GM19351 (cell line): ENCODE measurements at regions not wholly inside any gene's neighbourhood (a gene's known extent, or its start where the extent isn't known, plus 50 kb on each side); places are given as distances from the start of the nearest gene placed in this dataset.

ENCODE experiments used
- ATAC-seq: cut with Tn5 transposase; IDR thresholded peaks from one replicate; pipeline ENCODE4 v1.9.1; 2021; ENCODE audit warnings: mild to moderate bottlenecking, moderate library complexity; ENCODE audit not compliant: unreplicated experiment

GRCh38 chr17:77439189-77440018, 298.6 kb downstream of the SEC14L1 start:
- no peak for ATAC-seq

- no peak for ATAC-seq
Observed at GRCh38 chr17:77440560-77440981, 299.8 kb downstream of the SEC14L1 start.

- ATAC-seq = peak; percentile 43
Observed at GRCh38 chr17:77441130-77441920, 300.6 kb downstream of the SEC14L1 start.

DNA sequence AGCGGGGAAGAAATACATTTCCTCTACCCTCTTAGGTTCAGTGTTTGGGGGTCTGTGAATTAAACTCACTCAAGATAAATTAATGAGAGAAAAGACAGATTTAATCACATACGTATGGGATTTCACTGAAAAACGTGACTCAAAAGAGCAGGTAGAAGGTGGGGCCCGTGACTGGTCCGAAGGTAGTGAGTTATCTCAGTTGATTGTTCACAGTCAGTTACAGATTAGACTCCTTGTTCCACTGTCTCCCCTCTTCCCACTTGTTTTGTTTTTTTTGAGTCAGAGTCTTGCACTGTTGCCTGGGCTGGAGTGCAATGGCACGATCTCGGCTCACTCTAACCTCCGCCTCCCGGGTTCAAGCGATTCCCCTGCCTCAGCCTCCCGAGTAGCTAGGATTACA, 301.2 kb downstream of the SEC14L1 start:
- ATAC-seq = no peak

GRCh38 chr17:77442976-77443747, 302.4 kb downstream of the SEC14L1 start:
- ATAC-seq = no peak

GRCh38 chr17:77443748-77444260, 303.0 kb downstream of the SEC14L1 start:
- ATAC-seq = no peak

GRCh38 chr17:77444628-77444983, 303.8 kb downstream of the SEC14L1 start:
- ATAC-seq = no peak

DNA sequence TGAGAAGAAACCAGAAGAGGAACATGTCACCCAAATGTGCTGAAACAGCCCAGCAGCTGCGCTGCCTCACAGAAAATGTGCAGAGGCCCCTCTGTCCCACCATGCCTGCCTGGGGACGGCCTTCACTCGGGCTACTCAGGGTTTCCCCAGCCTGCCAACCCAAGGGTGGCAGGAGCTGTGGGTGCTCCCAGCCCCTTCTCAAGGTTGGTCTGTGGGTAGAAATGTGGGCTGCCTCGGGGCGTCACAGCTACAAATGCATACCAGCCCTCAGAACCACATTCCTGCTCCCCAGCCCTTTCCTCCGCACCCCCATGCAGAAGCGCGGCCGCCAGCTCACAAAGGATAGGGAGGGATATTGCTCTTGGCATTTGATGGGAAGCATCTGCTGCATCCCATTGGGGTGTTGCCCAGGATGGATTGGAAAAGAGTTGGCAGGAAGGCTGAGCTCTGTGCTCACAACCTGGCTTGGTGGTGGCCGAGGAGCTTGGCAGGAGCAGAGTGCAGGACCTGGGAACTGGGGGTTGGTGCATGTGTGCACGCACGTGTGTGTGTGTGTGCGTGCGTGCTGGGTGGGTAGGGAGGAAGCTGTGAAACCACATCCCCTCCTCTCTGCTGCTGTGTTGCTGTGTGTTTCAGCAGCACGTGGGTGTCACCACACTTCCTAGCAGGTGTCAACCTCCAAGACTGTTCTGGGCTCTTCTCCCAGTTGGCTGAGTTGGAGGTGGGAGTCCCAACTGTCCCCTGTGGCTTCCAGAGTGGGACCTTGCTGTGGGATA, 304.4 kb downstream of the SEC14L1 start:
- peak; percentile 49 for ATAC-seq

GRCh38 chr17:77445760-77446532, 305.2 kb downstream of the SEC14L1 start:
- no peak for ATAC-seq

DNA sequence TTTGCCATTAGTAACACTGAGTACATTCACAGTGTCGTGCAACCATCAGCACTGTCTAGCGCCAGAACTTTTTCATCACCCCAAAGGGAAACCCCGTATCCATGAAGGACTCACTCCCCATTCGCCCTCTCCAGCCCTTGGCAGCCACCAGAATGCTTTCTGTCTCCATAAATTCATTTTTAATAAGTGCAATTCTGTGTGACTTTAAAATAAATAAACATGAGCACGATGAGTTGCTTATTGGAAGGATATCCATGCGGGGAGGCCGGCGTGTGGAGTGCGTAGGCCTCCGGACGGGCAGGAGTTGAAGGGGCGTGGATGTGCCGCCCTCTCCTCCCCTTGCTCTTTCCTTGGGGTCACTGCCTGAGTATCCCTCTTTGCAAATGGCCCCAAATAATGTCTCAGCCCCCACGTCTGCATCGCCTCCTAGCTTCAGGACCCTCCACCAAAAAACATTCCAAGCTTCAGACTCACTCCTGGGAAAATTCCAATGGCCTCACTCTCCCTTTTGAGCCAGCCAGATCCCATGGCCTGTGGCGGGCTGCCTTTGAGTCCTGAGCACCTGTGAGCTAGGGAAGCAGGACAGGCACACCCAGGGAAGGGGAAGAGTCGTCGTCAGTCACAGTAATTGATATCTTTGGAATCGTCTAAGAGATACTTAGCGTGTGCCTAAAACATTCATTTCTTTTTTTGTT, 306.3 kb downstream of the SEC14L1 start:
- no peak for ATAC-seq

- ATAC-seq = no peak
Observed at GRCh38 chr17:77449373-77449907, 308.7 kb downstream of the SEC14L1 start.

- no peak for ATAC-seq
Observed at GRCh38 chr17:77449908-77450741, 309.4 kb downstream of the SEC14L1 start.

DNA sequence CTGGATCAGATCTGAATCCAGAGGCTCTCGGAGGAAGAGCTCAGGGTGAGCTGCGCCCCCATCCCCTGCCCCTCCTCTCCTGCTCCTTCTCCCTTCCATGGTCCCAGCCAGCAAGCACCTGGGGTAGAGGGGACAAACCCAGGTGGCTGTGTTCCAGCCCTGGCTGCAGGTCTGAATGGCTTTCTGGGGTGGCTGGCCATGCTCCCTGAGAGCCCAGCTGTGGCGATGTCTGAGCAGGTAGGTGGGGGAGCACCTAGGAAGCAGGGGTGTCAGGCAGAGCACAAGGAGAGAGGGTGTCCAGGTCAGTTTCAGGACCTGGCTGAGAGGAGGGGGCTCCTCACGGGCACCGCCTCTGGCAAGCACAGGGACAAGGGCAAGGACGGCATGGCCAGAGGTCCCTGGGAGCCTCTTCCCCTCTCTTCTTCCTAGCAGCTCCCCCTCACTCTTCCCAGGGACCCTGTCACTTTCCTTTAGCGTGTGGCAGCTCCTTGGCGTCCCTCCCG, 310.0 kb downstream of the SEC14L1 start:
- ATAC-seq = no peak

GRCh38 chr17:77451245-77451893, 310.6 kb downstream of the SEC14L1 start:
- ATAC-seq = peak; percentile 47

DNA sequence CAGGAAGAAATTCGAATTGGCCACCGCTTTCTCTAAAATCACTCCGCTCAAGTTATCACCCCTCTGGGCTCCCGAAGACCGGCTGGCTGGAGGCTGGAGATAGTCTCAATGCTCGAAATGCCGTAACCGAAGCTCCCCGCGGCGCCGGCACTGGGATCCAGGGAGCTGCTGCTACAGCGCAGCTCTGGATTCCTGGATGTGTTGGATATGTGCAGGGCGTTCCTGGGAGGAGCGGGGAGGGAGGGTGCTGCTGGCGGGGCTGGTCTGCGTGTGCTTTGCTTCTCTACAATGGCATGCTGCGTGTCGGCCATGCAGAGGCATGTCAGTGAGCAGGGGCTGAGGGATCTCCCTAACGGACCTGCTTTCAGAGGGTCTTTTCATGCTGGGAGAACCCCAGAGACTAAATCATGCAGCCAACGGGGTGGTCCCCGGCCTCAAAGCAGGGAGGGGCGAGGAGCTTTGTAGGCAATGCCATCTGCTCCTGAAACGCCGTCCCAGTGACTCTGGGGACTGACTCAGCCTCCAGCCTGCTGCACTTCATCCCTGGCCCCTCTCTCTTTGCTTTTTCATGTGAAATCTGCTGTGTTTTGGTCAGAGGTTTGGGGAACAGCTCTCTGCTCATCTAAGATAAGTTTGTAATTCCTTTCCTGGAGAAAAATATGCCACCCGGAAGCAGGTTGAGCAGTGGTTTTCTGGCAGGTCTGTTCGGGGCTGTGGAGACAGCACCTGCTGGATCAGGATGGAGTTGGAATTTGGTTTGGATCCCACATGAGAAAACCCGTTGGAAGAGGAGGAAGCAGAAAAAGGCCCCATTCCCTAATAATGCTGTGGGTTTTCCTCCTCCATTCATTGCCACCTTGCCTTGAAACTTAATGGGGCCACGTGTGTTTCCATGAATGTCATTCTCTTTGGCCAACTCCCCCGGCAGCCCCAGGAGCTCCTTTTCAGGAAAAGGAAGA, 311.4 kb downstream of the SEC14L1 start:
- no peak for ATAC-seq

- ATAC-seq = no peak
Observed at GRCh38 chr17:77453613-77454241, 313.0 kb downstream of the SEC14L1 start.
